ENCODE measurements at regions not wholly inside any gene's neighbourhood (a gene's known extent, or its start where the extent isn't known, plus 50 kb on each side); places are given as distances from the start of the nearest gene placed in this dataset.
"Not testable (repeated sequence)": the region's sequence is repeated elsewhere in the genome, so short reads cannot be mapped to it uniquely, and the experiment has no call there.

- DNase-seq = no peak
These were observed 92.1 kb upstream of the FGFR2 start for GRCh38 chr10:121690152-121690848.

- no peak for DNase-seq
These were observed 89.0 kb upstream of the FGFR2 start for GRCh38 chr10:121687095-121687813.

- DNase-seq = peak; percentile 4
These were observed 86.0 kb upstream of the FGFR2 start for GRCh38 chr10:121684276-121684675.

GRCh38 chr10:121683816-121684215, 85.6 kb upstream of the FGFR2 start:
- no peak for DNase-seq

GRCh38 chr10:121683366-121683765, 85.1 kb upstream of the FGFR2 start:
- DNase-seq = no peak

- DNase-seq = no peak
These were observed 83.9 kb upstream of the FGFR2 start for GRCh38 chr10:121681997-121682687.

GRCh38 chr10:121680879-121681655, 82.8 kb upstream of the FGFR2 start:
- no peak for DNase-seq

- no peak for DNase-seq
These were observed 81.7 kb upstream of the FGFR2 start for GRCh38 chr10:121679916-121680315.

GRCh38 chr10:121678631-121679174, 80.5 kb upstream of the FGFR2 start:
- no peak for DNase-seq

- DNase-seq = no peak
These were observed 79.6 kb upstream of the FGFR2 start for GRCh38 chr10:121677880-121678279.

GRCh38 chr10:121675344-121675743, 77.1 kb upstream of the FGFR2 start:
- DNase-seq = no peak

GRCh38 chr10:121674885-121675284, 76.6 kb upstream of the FGFR2 start:
- no peak for DNase-seq

GRCh38 chr10:121672733-121673132, 74.5 kb upstream of the FGFR2 start:
- no peak for DNase-seq

GRCh38 chr10:121669840-121670239, 71.6 kb upstream of the FGFR2 start:
- not testable (repeated sequence) for DNase-seq

- DNase-seq = no peak
These were observed 70.8 kb upstream of the FGFR2 start for GRCh38 chr10:121669028-121669374.

- DNase-seq = no peak
These were observed 70.2 kb upstream of the FGFR2 start for GRCh38 chr10:121668314-121669027.

GRCh38 chr10:121667948-121668313, 69.7 kb upstream of the FGFR2 start:
- DNase-seq = no peak

- no peak for DNase-seq
These were observed 67.6 kb upstream of the FGFR2 start for GRCh38 chr10:121665809-121666208.

GRCh38 chr10:121664671-121665070, 66.4 kb upstream of the FGFR2 start:
- no peak for DNase-seq

- no peak for DNase-seq
These were observed 65.0 kb upstream of the FGFR2 start for GRCh38 chr10:121662945-121663917.

GRCh38 chr10:121662531-121662930, 64.3 kb upstream of the FGFR2 start:
- DNase-seq = no peak
